HG03196 (cell line): ENCODE measurements at regions not wholly inside any gene's neighbourhood (a gene's known extent, or its start where the extent isn't known, plus 50 kb on each side); places are given as distances from the start of the nearest gene placed in this dataset.

Experiments
- ATAC-seq: cut with Tn5 transposase; IDR thresholded peaks from one replicate; pipeline ENCODE4 v1.9.1; 2021; ENCODE audit not compliant: unreplicated experiment

GRCh38 chr18:43875511-43875910 lies 598.2 kb upstream of the SYT4 start:
- ATAC-seq, result no peak

- ATAC-seq, result no peak
These were observed 599.0 kb upstream of the SYT4 start for GRCh38 chr18:43876286-43876685.

- no peak for ATAC-seq
These were observed 599.5 kb upstream of the SYT4 start for GRCh38 chr18:43876748-43877147.

GRCh38 chr18:43877616-43878321 lies 600.5 kb upstream of the SYT4 start:
- no peak for ATAC-seq

DNA sequence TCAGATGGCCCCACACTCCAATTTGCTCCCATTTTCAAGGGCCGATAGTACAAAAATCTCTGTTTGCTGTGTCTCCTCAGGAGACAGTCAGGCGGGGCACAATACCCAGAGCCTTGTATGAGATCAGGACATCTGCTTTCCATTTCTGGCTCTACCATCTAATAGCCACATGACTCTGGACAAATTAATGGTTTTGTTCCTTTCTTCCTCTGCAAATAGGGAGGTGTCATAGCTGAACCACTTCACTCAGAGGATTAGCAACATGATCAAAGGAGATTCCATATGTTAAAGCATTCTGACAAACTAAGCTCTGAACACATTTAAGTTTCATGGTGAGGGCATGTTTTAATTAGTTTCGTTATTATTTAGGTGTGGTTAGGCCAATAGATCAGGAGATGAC lies 602.1 kb upstream of the SYT4 start:
- no peak for ATAC-seq

DNA sequence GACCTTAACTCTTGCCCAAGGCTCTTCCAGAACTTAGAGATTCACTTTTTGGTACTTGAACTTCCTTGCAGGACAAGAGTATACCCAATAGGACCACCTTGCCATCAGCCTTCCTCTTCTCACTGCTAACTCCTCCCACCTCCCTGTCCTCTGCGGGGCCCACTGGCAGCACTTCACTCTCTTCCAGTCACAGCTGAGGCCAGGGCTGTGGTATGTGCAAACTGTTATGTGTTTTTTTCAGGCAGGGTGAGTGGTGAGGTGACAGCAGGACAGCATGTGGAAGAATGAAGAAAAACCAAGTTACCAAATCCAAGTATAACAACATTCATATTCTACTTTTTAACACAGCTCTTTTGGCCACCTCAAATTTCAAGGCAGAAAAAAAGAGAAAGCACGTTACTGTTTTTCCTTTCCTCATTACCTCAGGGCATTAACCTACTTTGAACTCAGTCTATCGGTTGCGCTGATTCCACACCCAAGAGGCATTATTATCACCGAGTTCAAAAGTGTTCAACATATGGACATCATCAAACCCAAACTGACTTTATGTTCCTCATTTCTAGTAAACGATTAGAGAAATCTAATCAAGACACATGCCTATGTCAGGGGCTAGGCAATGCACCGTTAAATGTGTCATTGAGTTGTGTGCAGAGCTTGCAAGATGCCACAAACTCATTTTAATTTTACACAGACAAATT lies 605.2 kb upstream of the SYT4 start:
- ATAC-seq, result no peak

DNA sequence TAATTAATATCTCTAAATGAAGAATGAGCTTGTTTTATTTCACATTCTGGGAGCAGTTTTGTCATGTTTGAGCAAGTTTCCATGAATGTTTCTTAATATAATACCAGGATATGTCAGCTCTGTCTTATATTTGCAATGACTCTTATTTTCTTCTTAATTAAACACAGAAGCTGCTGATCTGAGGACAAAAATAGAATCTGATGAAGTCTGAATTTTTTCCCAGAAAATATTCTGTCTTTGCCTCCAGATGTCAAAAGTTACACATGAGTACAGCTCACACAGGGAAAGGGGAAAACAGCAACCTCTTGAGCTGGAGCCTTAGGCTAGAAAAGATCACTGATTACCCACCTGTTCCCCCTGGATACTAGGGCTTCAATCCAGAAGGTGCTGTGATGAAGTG lies 606.6 kb upstream of the SYT4 start:
- ATAC-seq, result no peak

GRCh38 chr18:43886341-43886740 lies 609.1 kb upstream of the SYT4 start:
- no peak for ATAC-seq

DNA sequence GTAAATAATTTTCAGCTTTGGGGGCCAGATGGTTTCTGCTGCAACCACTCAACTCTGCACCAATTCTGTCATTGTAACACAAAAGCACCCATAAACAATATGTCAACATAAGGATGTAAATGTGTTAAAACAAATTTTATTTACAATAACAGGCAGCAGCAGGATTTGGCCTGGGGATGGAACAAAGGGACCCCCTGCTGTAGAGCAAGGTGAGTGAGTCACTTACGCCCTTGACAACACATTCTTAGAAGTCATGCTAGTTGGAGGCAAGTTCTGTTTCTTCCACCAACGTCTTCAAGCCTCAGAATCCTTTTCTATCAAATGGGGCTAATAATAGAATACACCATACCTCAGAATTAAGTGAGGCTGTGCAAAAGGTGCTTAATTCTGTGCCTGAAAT lies 610.2 kb upstream of the SYT4 start:
- ATAC-seq, result no peak

GRCh38 chr18:43888598-43888997 lies 611.3 kb upstream of the SYT4 start:
- ATAC-seq, result no peak

DNA sequence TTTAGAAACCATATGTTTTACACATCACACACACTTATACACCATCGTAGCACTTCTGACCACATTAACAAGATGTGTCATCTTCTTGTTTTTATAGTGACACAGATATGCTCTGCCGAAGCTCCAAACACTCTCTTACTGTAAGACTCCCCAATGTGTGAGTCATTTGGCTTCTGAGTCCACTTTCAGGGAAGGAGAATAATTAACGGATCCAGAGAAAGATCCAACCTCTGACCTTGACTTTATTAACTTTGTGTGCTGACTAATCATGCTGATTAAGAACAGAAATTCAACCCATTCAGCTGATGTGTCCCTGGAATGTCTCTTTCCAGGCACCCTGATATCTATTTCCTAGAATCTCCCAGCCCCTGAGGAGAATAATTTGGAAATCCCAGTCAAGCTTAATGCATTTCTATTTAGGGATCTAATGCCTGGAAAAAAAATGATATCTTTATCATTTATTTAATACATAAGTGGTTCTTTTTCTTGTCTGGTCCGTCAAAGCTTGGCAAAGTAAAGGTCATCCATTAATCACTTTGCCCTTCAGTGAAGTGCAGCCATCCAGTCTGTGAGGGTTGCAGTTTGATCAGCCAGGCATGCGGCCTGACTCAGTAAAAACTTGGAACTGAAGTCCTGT lies 615.8 kb upstream of the SYT4 start:
- no peak for ATAC-seq

DNA sequence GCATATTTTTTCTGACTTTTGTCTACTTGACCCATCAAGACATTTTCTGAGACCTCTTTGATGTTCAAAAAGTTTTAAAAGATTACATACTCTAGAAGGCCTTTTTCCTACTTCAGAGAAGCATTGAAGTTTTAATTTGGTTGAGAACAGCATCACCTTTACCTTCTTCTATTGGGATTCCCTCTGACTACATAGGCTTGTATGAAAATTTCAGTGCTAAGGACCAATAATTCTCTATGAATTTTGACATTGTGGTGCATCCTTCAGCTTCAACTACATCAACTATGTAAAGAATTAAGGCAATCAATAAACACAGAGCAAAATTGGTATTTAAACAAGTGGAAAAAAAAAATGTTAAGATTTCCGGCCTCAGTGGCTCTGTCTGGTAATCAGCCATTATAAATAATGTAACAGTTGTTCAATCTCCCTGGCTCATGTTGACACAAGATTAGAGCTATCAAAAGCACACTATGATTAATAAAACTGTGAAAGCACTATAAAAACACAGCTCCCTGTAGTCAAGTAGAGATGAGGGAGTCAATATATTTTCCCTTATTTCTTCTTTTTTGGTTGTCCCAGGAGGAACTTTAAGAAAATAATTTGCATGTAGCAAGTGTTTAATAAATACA lies 627.0 kb upstream of the SYT4 start:
- ATAC-seq, result no peak

- ATAC-seq, result no peak
These were observed 636.7 kb upstream of the SYT4 start for GRCh38 chr18:43914018-43914417.

DNA sequence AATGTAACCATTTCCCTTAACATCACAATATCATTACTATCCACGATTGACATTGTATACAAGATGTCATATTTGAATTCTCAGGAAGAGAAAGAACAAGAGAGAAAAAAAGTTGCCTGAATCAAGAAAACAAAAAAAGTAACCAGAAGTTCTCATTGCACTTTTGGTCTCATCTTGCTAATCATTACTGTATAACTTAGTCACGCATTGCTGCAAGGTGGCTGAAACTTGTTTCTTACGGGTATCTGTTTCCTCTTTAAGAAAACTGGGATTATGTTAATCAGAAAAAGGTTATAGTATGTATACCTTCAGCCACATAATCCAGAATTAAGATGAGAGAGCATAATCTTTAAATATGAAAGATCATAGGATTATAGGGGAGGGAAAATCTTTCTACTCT lies 639.7 kb upstream of the SYT4 start:
- no peak for ATAC-seq

DNA sequence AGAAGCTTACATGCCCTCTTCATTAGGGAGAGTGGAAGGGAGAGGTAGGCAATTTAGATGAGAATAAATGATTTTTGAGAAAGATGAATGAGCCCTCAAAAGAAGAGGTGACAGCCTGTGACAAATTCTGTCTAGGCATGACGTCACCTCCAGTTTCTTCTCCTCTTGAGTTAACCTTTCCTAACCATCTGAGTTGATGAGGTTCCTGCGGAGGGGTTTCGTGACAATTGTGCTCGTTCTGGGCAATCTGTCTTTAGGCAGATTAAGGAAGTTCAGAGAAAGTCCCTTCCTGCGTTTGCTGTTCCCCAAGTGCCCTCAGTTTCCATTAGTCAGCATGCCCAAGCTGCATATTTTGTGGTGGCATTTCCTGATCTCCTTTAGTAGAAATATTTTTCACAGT lies 640.2 kb upstream of the SYT4 start:
- ATAC-seq, result no peak

- ATAC-seq, result no peak
These were observed 642.3 kb upstream of the SYT4 start for GRCh38 chr18:43919551-43919950.

- no peak for ATAC-seq
These were observed 654.1 kb upstream of the SYT4 start for GRCh38 chr18:43931439-43931838.

- ATAC-seq, result no peak
These were observed 654.9 kb upstream of the SYT4 start for GRCh38 chr18:43932140-43932539.

GRCh38 chr18:43933177-43933576 lies 655.9 kb upstream of the SYT4 start:
- no peak for ATAC-seq

GRCh38 chr18:43934322-43934721 lies 657.0 kb upstream of the SYT4 start:
- no peak for ATAC-seq

DNA sequence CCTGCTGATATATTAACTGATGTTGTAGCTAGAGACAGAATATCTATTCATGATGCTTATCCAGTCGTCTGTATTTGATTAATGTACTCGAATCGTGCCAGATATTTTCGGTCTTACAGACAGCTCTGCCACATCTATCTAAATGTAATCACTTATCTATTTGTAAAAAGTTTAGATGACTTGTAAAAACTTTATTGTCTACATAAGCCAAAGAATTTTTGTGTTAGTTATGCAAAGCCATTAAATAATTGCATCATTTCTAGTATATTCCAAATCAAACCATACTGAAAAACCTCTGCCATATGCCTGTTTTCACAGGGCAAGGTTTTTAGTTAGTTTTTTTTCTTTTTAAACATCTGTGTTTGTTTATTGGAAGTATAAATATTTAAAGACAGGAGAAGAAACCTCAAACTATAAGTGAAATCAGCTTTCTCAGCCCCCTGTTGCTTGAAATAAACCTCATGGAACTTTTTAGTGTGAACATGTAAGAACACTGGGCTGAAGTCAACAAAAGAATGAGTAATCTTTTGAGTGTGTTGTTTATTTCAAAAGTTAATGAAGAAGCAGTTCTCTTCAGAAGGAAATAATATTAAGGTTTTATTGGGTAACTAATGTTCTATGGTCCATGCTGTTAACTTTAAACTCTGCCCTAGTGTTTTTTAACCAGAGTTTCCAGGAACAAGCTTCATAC lies 657.6 kb upstream of the SYT4 start:
- no peak for ATAC-seq
